Esophagus squamous epithelium (tissue), 4 donors: ENCODE measurements at regions not wholly inside any gene's neighbourhood (a gene's known extent, or its start where the extent isn't known, plus 50 kb on each side); places are given as distances from the start of the nearest gene placed in this dataset.

Experiments
- POLR2A ChIP-seq, 4 donors: fragments of 450-650 bp; IDR thresholded peaks; one replicate each; pipeline ENCODE4 v1.6.1; 2017; ENCODE audit warnings: antibody characterized with exemption in 4 of 4, mild to moderate bottlenecking in 4 of 4, moderate library complexity in 3 of 4
- TF ChIP-seq, protein P1 (sequence below), 6 experiments: fragments of 450-650 bp in 4 of 6; fragments of 200-600 bp in 2 of 6; sonication (generic) in 2 of 6; IDR thresholded peaks; one replicate each; pipeline ENCODE4 v1.5.1; 2016 to 2019; ENCODE audit warnings: antibody characterized with exemption in 6 of 6, mild to moderate bottlenecking in 4 of 6, moderate library complexity in 4 of 6

DNA sequence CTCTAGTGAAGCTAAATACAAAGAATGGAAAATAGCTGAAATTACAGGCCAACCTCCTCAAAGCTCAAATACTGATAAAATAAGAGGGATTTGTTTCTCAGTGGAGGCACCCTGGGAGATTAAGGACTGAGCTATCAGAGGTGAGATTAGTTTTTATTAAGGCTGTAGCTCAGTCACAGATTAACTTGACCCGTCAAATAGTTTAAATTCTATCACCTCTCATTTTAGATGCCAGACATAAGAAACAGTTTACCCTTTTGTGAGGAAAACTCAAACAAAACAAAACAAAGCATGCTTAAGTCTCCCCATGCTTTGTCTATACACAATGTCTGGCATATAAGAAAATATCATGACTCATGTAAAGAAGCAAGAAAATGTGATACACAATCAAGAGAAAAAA, 208.3 kb upstream of the PMFBP1 start:
- TF ChIP-seq, protein P1, sequence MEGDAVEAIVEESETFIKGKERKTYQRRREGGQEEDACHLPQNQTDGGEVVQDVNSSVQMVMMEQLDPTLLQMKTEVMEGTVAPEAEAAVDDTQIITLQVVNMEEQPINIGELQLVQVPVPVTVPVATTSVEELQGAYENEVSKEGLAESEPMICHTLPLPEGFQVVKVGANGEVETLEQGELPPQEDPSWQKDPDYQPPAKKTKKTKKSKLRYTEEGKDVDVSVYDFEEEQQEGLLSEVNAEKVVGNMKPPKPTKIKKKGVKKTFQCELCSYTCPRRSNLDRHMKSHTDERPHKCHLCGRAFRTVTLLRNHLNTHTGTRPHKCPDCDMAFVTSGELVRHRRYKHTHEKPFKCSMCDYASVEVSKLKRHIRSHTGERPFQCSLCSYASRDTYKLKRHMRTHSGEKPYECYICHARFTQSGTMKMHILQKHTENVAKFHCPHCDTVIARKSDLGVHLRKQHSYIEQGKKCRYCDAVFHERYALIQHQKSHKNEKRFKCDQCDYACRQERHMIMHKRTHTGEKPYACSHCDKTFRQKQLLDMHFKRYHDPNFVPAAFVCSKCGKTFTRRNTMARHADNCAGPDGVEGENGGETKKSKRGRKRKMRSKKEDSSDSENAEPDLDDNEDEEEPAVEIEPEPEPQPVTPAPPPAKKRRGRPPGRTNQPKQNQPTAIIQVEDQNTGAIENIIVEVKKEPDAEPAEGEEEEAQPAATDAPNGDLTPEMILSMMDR (IDR thresholded peaks at IDR 0.05): no peak
- TF ChIP-seq POLR2A (IDR thresholded peaks at IDR 0.05): no peak
